ENCODE measurements at regions not wholly inside any gene's neighbourhood (a gene's known extent, or its start where the extent isn't known, plus 50 kb on each side); places are given as distances from the start of the nearest gene placed in this dataset.

GRCh38 chr10:83580373-83581012 lies 558.8 kb upstream of the GHITM start:
- intact Hi-C loops (cut with DNase I) = no loop called here
- no peak for DNase-seq (ENCODE audit: low spot score in 2 of 2)
- Histone ChIP-seq H3K27me3 (no peaks in the 10 kb centered on the region), H3K36me3 (no peaks in the 10 kb centered on the region), H3K4me1 (no peaks in the 10 kb centered on the region), H3K27ac (no peak overlapping the region), H3K9me3 (peaks cover 0 to 3% of the 10 kb centered on the region in 2 donors), H3K4me3 (no peak overlapping the region)
- no peak for TF ChIP-seq CTCF (IDR thresholded peaks at IDR 0.05)

- Histone ChIP-seq H3K27ac (no peak overlapping the region), H3K4me1 (no peaks in the 10 kb centered on the region), H3K36me3 (no peaks in the 10 kb centered on the region), H3K9me3 (peaks cover 0 to 2% of the 10 kb centered on the region in 2 donors), H3K27me3 (no peaks in the 10 kb centered on the region), H3K4me3 (no peak overlapping the region)
- DNase-seq (ENCODE audit: low spot score in 2 of 2) = no peak
- TF ChIP-seq CTCF (IDR thresholded peaks at IDR 0.05) = no peak
- intact Hi-C loops (cut with DNase I) = no loop called here
These were observed 556.8 kb upstream of the GHITM start for GRCh38 chr10:83582407-83583095.

GRCh38 chr10:83585686-83586085 lies 553.6 kb upstream of the GHITM start:
- TF ChIP-seq CTCF (IDR thresholded peaks at IDR 0.05) = no peak
- Histone ChIP-seq H3K36me3 (no peaks in the 10 kb centered on the region), H3K27me3 (no peaks in the 10 kb centered on the region), H3K4me3 (no peak overlapping the region), H3K9me3 (no peaks in the 10 kb centered on the region), H3K4me1 (no peaks in the 10 kb centered on the region), H3K27ac (no peak overlapping the region)
- DNase-seq (ENCODE audit: low spot score in 2 of 2) = no peak
- intact Hi-C loops (cut with DNase I) = no loop called here

DNA sequence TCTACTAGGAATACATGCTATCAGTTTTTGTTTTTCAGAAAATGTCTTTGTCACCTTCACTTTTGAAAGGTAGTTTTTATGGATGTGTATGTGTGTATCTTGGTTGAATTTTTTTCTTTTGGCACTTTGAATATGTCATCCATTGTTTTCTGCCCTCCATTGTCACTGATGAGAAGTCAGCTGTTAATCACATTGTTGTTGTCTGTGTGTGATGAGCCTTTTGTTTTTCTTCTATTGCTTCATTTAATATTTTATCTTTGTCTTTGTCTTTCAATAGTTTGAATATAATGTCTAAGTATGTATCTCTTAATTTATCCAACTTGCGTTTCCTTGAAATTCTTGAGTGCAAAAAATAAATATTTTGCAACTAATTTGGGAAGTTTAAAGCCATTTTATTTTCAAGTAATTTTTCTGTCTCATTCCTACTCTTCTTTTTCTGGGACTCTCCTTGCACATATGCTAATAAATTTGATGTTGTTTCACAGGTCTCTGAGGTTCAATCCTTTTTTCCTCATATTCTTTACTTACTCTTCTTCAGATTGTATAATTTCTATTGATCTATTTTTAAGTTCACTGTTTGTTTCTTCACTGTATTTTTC lies 546.9 kb upstream of the GHITM start:
- peaks cover 0 to 17% of the 10 kb centered on the region in 2 donors for H3K9me3 ChIP-seq
- no peak overlapping the region for H3K27ac ChIP-seq
- no peak for DNase-seq (ENCODE audit: low spot score in 2 of 2)
- intact Hi-C loops (cut with DNase I) = no loop called here
- no peak for TF ChIP-seq CTCF (IDR thresholded peaks at IDR 0.05)
- no peaks in the 10 kb centered on the region for H3K36me3 ChIP-seq
- no peak overlapping the region for H3K4me3 ChIP-seq
- no peaks in the 10 kb centered on the region for H3K27me3 ChIP-seq
- H3K4me1 ChIP-seq = no peaks in the 10 kb centered on the region

- Histone ChIP-seq H3K9me3 (no peaks in the 10 kb centered on the region), H3K27me3 (no peaks in the 10 kb centered on the region), H3K27ac (no peak overlapping the region), H3K4me1 (no peaks in the 10 kb centered on the region), H3K4me3 (no peak overlapping the region), H3K36me3 (no peaks in the 10 kb centered on the region)
- no peak for DNase-seq (ENCODE audit: low spot score in 2 of 2)
- no peak for TF ChIP-seq CTCF (IDR thresholded peaks at IDR 0.05)
- intact Hi-C loops (cut with DNase I) = no loop called here
These were observed 535.6 kb upstream of the GHITM start for GRCh38 chr10:83603708-83604107.

Measured in ascending aorta (tissue), 2 donors.